ENCODE measurements at regions not wholly inside any gene's neighbourhood (a gene's known extent, or its start where the extent isn't known, plus 50 kb on each side); places are given as distances from the start of the nearest gene placed in this dataset.

DNA sequence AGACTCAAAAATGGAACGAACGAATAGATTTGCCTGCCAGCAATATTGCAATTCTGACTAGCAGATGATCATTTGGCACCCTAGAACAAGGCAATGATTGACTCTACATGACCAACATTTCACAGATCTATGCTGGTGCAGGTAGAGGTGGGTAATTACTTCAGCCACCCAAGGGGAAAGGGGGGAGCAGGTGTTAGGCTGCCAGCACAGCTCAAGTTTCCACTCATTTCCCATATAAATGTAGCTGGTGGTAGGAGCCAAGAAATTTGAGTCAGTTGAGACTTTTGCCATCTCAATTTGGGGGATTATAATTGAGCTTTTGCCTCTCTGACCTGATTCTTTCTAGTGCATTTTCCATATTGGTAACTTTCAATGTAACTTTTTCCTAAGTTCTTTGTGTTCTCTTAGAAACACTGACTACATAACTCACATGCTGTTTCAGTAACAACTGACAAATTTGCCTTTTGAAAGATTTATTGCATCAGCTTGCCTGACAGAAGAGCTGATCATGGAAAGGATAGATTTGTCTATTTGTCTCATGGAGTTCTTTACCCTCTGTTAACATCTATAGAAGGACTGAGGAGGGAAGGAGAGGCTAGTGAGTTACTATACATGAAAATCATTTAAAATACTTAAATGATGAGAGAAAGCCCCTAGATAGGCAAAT lies 902.5 kb downstream of the ZPLD1 start:
- Histone ChIP-seq H3K9me1 (ENCODE audit: control insufficient read depth, extremely low read depth, insufficient read depth, low read length) (no peaks in the 10 kb centered on the region), H3K27ac (ENCODE audit: control insufficient read depth, insufficient read depth, low read length) (no peak overlapping the region), H4K20me1 (ENCODE audit: control insufficient read depth, extremely low read depth, insufficient read depth, low read length) (no peaks in the 10 kb centered on the region), H3K4me3 (ENCODE audit: control insufficient read depth in 2 of 3, extremely low read depth in 1 of 3, insufficient read depth in 2 of 3, low read depth in 1 of 3, low read length in 3 of 3) (no peak overlapping the region), H2AFZ (ENCODE audit: control insufficient read depth, low read length) (no peak overlapping the region), H3K9me3 (ENCODE audit: control insufficient read depth, low read depth, low read length) (no peaks in the 10 kb centered on the region), H3K79me2 (ENCODE audit: control insufficient read depth, insufficient read depth, low read length) (no peaks in the 10 kb centered on the region), H3K36me3 (ENCODE audit: control insufficient read depth in 2 of 2, extremely low read depth in 1 of 2, insufficient read depth in 2 of 2, low read length in 2 of 2) (no peaks in the 10 kb centered on the region), H3K27me3 (ENCODE audit: control insufficient read depth, extremely low read depth, insufficient read depth, low read length) (no peaks in the 10 kb centered on the region), H3K4me1 (ENCODE audit: control insufficient read depth, extremely low read depth, insufficient read depth, low read length) (no peaks in the 10 kb centered on the region), H3K9ac (ENCODE audit: control insufficient read depth, extremely low read depth, insufficient read depth, low read length) (no peak overlapping the region), H3K4me2 (ENCODE audit: control insufficient read depth, extremely low read depth, insufficient read depth, low read depth, low read length) (no peak overlapping the region)
- FAIRE-seq (no peak), DNase-seq (ENCODE audit: low read depth, low spot score) (no peak)
- dilution Hi-C loops (cut with MboI; ENCODE audit: extremely low pct_ligation_motif_present, low sequenced_read_pairs) = no loop called here
- TF ChIP-seq CTCF (optimal IDR thresholded peaks at IDR 0.05 in 1 of 3, IDR thresholded peaks at IDR 0.05 in 1 of 3, conservative IDR thresholded peaks at IDR 0.05 in 1 of 3; ENCODE audit: extremely low read depth in 1 of 3, insufficient read depth in 2 of 3, low read length in 3 of 3) (no peak), EZH2 (IDR thresholded peaks at IDR 0.05; ENCODE audit: low read length) (no peak)

DNA sequence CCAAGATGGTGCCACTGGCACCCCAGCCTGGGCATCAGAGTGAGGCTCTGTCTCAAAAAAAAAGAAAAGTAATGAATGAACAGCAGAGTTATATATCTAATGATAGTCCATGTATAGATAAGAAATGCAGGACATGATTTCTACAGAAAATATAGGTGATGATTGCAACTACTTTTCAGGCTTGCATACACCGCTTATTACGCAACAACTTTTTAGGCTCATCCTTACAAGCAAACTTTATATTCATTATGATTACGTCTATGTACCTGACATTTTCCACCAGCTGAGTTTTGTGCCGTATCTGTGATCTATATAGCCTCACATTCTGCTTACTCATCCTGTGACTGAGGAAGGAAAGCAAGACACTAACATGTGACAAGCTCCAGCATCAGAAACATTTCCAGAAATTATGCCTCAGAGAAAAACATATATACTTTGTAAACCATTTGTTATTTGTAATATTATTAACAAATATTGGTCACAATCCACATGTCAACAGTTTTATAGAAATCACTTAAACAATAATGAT lies 906.3 kb downstream of the ZPLD1 start:
- no peak for FAIRE-seq

More for the DNA sequence above, 906.3 kb downstream of the ZPLD1 start:
- Histone ChIP-seq H3K4me1 (ENCODE audit: control insufficient read depth, extremely low read depth, insufficient read depth, low read length) (no peaks in the 10 kb centered on the region), H3K27me3 (ENCODE audit: control insufficient read depth, extremely low read depth, insufficient read depth, low read length) (no peaks in the 10 kb centered on the region), H2AFZ (ENCODE audit: control insufficient read depth, low read length) (no peak overlapping the region), H3K79me2 (ENCODE audit: control insufficient read depth, insufficient read depth, low read length) (no peaks in the 10 kb centered on the region), H3K9me3 (ENCODE audit: control insufficient read depth, low read depth, low read length) (no peaks in the 10 kb centered on the region), H3K36me3 (ENCODE audit: control insufficient read depth in 2 of 2, extremely low read depth in 1 of 2, insufficient read depth in 2 of 2, low read length in 2 of 2) (no peaks in the 10 kb centered on the region), H3K9me1 (ENCODE audit: control insufficient read depth, extremely low read depth, insufficient read depth, low read length) (no peaks in the 10 kb centered on the region), H3K4me2 (ENCODE audit: control insufficient read depth, extremely low read depth, insufficient read depth, low read depth, low read length) (no peak overlapping the region), H4K20me1 (ENCODE audit: control insufficient read depth, extremely low read depth, insufficient read depth, low read length) (no peaks in the 10 kb centered on the region), H3K9ac (ENCODE audit: control insufficient read depth, extremely low read depth, insufficient read depth, low read length) (no peak overlapping the region), H3K4me3 (ENCODE audit: control insufficient read depth in 2 of 3, extremely low read depth in 1 of 3, insufficient read depth in 2 of 3, low read depth in 1 of 3, low read length in 3 of 3) (no peak overlapping the region), H3K27ac (ENCODE audit: control insufficient read depth, insufficient read depth, low read length) (no peak overlapping the region)
- no peak for DNase-seq (ENCODE audit: low read depth, low spot score)
- TF ChIP-seq EZH2 (IDR thresholded peaks at IDR 0.05; ENCODE audit: low read length) = no peak
- no peak for TF ChIP-seq CTCF (optimal IDR thresholded peaks at IDR 0.05 in 1 of 3, IDR thresholded peaks at IDR 0.05 in 1 of 3, conservative IDR thresholded peaks at IDR 0.05 in 1 of 3; ENCODE audit: extremely low read depth in 1 of 3, insufficient read depth in 2 of 3, low read length in 3 of 3)
- dilution Hi-C loops (cut with MboI; ENCODE audit: extremely low pct_ligation_motif_present, low sequenced_read_pairs) = no loop called here
